ENCODE measurements at regions not wholly inside any gene's neighbourhood (a gene's known extent, or its start where the extent isn't known, plus 50 kb on each side); places are given as distances from the start of the nearest gene placed in this dataset.

- no peak for DNase-seq
Observed at GRCh38 chr22:47997052-47997590, 1234.7 kb downstream of the TBC1D22A start.

GRCh38 chr22:47996446-47996857 is 1234.0 kb downstream of the TBC1D22A start:
- DNase-seq, result no peak

GRCh38 chr22:47995718-47996117 is 1233.3 kb downstream of the TBC1D22A start:
- DNase-seq, result no peak

- DNase-seq, result no peak
Observed at GRCh38 chr22:47995264-47995627, 1232.8 kb downstream of the TBC1D22A start.

- no peak for DNase-seq
Observed at GRCh38 chr22:47994601-47995263, 1232.3 kb downstream of the TBC1D22A start.

- no peak for DNase-seq
Observed at GRCh38 chr22:47994045-47994444, 1231.6 kb downstream of the TBC1D22A start.

- DNase-seq, result no peak
Observed at GRCh38 chr22:47990481-47990880, 1228.0 kb downstream of the TBC1D22A start.

GRCh38 chr22:47987885-47988515 is 1225.5 kb downstream of the TBC1D22A start:
- no peak for DNase-seq

GRCh38 chr22:47976219-47976618 is 1213.8 kb downstream of the TBC1D22A start:
- DNase-seq, result no peak

GRCh38 chr22:47967831-47968230 is 1205.4 kb downstream of the TBC1D22A start:
- DNase-seq, result no peak

- DNase-seq, result no peak
Observed at GRCh38 chr22:47966316-47966715, 1203.9 kb downstream of the TBC1D22A start.

- no peak for DNase-seq
Observed at GRCh38 chr22:47965896-47966295, 1203.4 kb downstream of the TBC1D22A start.

- no peak for DNase-seq
Observed at GRCh38 chr22:47965066-47965465, 1202.6 kb downstream of the TBC1D22A start.

- DNase-seq, result no peak
Observed at GRCh38 chr22:47963660-47964059, 1201.2 kb downstream of the TBC1D22A start.

- no peak for DNase-seq
Observed at GRCh38 chr22:47957649-47958048, 1195.2 kb downstream of the TBC1D22A start.

- no peak for DNase-seq
Observed at GRCh38 chr22:47954107-47954506, 1191.7 kb downstream of the TBC1D22A start.

GRCh38 chr22:47944941-47945340 is 1182.5 kb downstream of the TBC1D22A start:
- DNase-seq, result no peak

GRCh38 chr22:47943729-47944700 is 1181.6 kb downstream of the TBC1D22A start:
- no peak for DNase-seq

- DNase-seq, result no peak
Observed at GRCh38 chr22:47940211-47940610, 1177.8 kb downstream of the TBC1D22A start.

- no peak for DNase-seq
Observed at GRCh38 chr22:47933891-47934290, 1171.4 kb downstream of the TBC1D22A start.

GRCh38 chr22:47933226-47933625 is 1170.8 kb downstream of the TBC1D22A start:
- DNase-seq, result no peak

GRCh38 chr22:47929646-47930185 is 1167.3 kb downstream of the TBC1D22A start:
- no peak for DNase-seq

- DNase-seq, result no peak
Observed at GRCh38 chr22:47929073-47929472, 1166.6 kb downstream of the TBC1D22A start.

Data from femur (tissue), 1 donor.